Caco-2 (cell line): ENCODE measurements at regions not wholly inside any gene's neighbourhood (a gene's known extent, or its start where the extent isn't known, plus 50 kb on each side); places are given as distances from the start of the nearest gene placed in this dataset.

Experiments used
- BruUV-seq: library from RNA; stranded (reverse); fragments of 400-500 nt; replicated peaks from 2 replicates; lab custom pipeline; 2021; lab: Mats Ljungman, UMichigan
- CTCF ChIA-PET: fragments of 300-600 bp; sonication (Branson Sonifier 250); formaldehyde crosslinking; loops from one replicate; lab custom pipeline; 2022; ENCODE audit warnings: antibody characterized with exemption; lab: Charles Lee
- POLR2A ChIA-PET: fragments of 300-600 bp; sonication (Branson Sonifier 250); formaldehyde crosslinking; loops from one replicate; lab custom pipeline; 2022; ENCODE audit warnings: antibody characterized with exemption; lab: Charles Lee
- DNase-seq, 2 experiments: peaks; one replicate each; pipeline versions ENCODE4 v3.0.0 to v3.0.0-alpha.2; 2020 to 2022
- H3K27me3 ChIP-seq: replicated peaks from 2 replicates; pipeline ENCODE4 v1.6.0; 2011; ENCODE audit warnings: low read length; ENCODE audit not compliant: control insufficient read depth, insufficient read depth
- H3K36me3 ChIP-seq: 2 replicates; pipeline ENCODE4 v1.5.1; 2011; ENCODE audit warnings: low read length; ENCODE audit not compliant: control insufficient read depth, insufficient read depth
- H3K4me1 ChIP-seq: fragments of 250-450 bp; sonication (Bioruptor Pico); 2 replicates; pipeline ENCODE4 v1.5.1; 2020; ENCODE audit warnings: mild to moderate bottlenecking
- H3K4me3 ChIP-seq: 2 replicates; pipeline ENCODE4 v1.5.1; 2011; ENCODE audit warnings: low read depth, mild to moderate bottlenecking, control low read depth, low read length
- H3K9me3 ChIP-seq: fragments of 250-450 bp; sonication (Bioruptor Pico); 2 replicates; pipeline ENCODE4 v1.5.1; 2020; ENCODE audit warnings: mild to moderate bottlenecking, moderate library complexity
- H3K27ac Mint-ChIP-seq: one replicate; pipeline ENCODE4 v1.8.0; 2022; ENCODE audit warnings: mixed read lengths; ENCODE audit not compliant: unreplicated experiment
- H3K27me3 Mint-ChIP-seq: one replicate; pipeline ENCODE4 v1.8.0; 2022; ENCODE audit warnings: mixed read lengths; ENCODE audit not compliant: insufficient read depth, unreplicated experiment
- H3K36me3 Mint-ChIP-seq: one replicate; pipeline ENCODE4 v1.8.0; 2022; ENCODE audit warnings: mild to moderate bottlenecking, mixed read lengths; ENCODE audit not compliant: insufficient read depth, unreplicated experiment
- H3K4me1 Mint-ChIP-seq: one replicate; pipeline ENCODE4 v1.8.0; 2022; ENCODE audit warnings: low read depth, mixed read lengths; ENCODE audit not compliant: unreplicated experiment
- H3K4me3 Mint-ChIP-seq: one replicate; pipeline ENCODE4 v1.8.0; 2022; ENCODE audit warnings: mild to moderate bottlenecking, moderate library complexity, mixed read lengths; ENCODE audit not compliant: unreplicated experiment
- H3K9me3 Mint-ChIP-seq: one replicate; pipeline ENCODE4 v1.8.0; 2022; ENCODE audit warnings: mixed read lengths; ENCODE audit not compliant: unreplicated experiment
- CTCF ChIP-seq, 2 experiments: fragments of 200-600 bp in 1 of 2; IDR thresholded peaks; 1 replicate in 1 of 2; 2 replicates in 1 of 2; pipeline versions ENCODE4 v1.5.1 to v1.8.0; 2011 to 2022; ENCODE audit warnings: antibody characterized with exemption in 1 of 2, control low read depth in 1 of 2, inconsistent platforms in 1 of 2, low read depth in 1 of 2, low read length in 1 of 2, mild to moderate bottlenecking in 1 of 2, moderate library complexity in 1 of 2; ENCODE audit not compliant: insufficient read depth in 1 of 2, severe bottlenecking in 1 of 2, unreplicated experiment in 1 of 2
- intact Hi-C: fragments of 100-400 bp; cut with micrococcal nuclease; formaldehyde crosslinking; loops from one replicate; pipeline ENCODE4 v1.10.0; 2022; ENCODE audit not compliant: unreplicated experiment

DNA sequence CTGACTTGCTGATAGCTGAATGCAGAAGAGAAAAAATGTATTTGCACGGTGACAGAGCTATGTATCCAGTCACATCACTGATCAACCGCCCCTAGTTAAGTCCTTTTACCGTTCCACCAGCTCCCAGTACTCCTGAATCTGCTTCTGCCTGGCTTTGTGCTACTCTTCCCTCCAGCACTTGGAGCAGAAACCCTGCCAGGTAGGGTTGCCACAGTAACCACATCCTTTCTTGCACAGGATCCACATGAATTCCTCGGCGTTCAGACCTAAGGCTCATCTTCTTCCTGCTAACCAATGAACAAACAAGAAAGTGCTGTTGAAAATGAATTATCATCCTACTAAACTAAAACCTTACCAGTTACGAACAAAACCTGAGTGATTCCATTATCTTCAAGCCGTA lies 52.0 kb upstream of the KCTD7 start:
- no peak overlapping the region for H3K4me3 ChIP-seq
- Mint-ChIP-seq H3K4me3 (no peak overlapping the region), H3K9me3 (no peaks in the 10 kb centered on the region), H3K27me3 (no peaks in the 10 kb centered on the region), H3K27ac (no peak overlapping the region), H3K36me3 (peaks cover 75% of the 10 kb centered on the region), H3K4me1 (peaks cover 37% of the 10 kb centered on the region)
- POLR2A ChIA-PET, result no interaction called here
- no peaks in the 10 kb centered on the region for H3K27me3 ChIP-seq
- intact Hi-C loops, result no loop called here
- no peaks in the 10 kb centered on the region for H3K4me1 ChIP-seq
- TF ChIP-seq CTCF (IDR thresholded peaks at IDR 0.05; ENCODE audit: insufficient read depth in 1 of 2, low read depth in 1 of 2, low read length in 1 of 2, severe bottlenecking in 1 of 2, unreplicated experiment in 1 of 2), result no peak
- CTCF ChIA-PET, result no interaction called here
- no TSS peak for BruUV-seq
- no peaks in the 10 kb centered on the region for H3K9me3 ChIP-seq
- DNase-seq, result no peak
- H3K36me3 ChIP-seq, result peaks cover 3% of the 10 kb centered on the region
